Endothelial cell of umbilical vein (primary cell): ENCODE measurements at regions not wholly inside any gene's neighbourhood (a gene's known extent, or its start where the extent isn't known, plus 50 kb on each side); places are given as distances from the start of the nearest gene placed in this dataset.
"Not testable (repeated sequence)": the region's sequence is repeated elsewhere in the genome, so short reads cannot be mapped to it uniquely, and the experiment has no call there.

Experiments
- BruUV-seq: library from RNA; stranded (reverse); fragments of 400-500 nt; replicated peaks from 2 replicates; lab custom pipeline; 2021; lab: Mats Ljungman, UMichigan
- CTCF ChIA-PET: fragments of 300-600, 350-600 bp; sonication (Branson Sonifier 250); formaldehyde crosslinking; loops from one replicate; lab custom pipeline; 2021; ENCODE audit warnings: antibody characterized with exemption, inconsistent platforms; lab: Charles Lee
- POLR2A ChIA-PET: fragments of 300-600, 350-600 bp; sonication (Branson Sonifier 250); formaldehyde crosslinking; loops from one replicate; lab custom pipeline; 2021; ENCODE audit warnings: antibody characterized with exemption, inconsistent platforms; lab: Charles Lee
- DNase-seq: peaks from one replicate; pipeline ENCODE4 v3.0.0-alpha.2; 2011; ENCODE audit warnings: low read depth, low spot score
- FAIRE-seq: peaks from 2 replicates; lab custom pipeline; 2011; peaks lifted over from hg19 to GRCh38; lab: Jason Lieb, UNC
- H2AFZ ChIP-seq: 2 replicates; pipeline ENCODE4 v1.6.0; 2012; ENCODE audit warnings: low read depth, low read length, control low read depth, inconsistent platforms
- H3K27ac ChIP-seq: 2 replicates; pipeline ENCODE4 v1.5.1; 2011; ENCODE audit warnings: low read depth, mild to moderate bottlenecking, control low read depth, low read length, moderate library complexity; ENCODE audit not compliant: insufficient read depth
- H3K27me3 ChIP-seq, 2 experiments: 2 replicates each; pipeline versions ENCODE4 v1.6.0 to v1.6.1; 2011; ENCODE audit warnings: low read length in 2 of 2, mixed read lengths in 1 of 2; ENCODE audit not compliant: control insufficient read depth in 2 of 2, insufficient read depth in 2 of 2
- H3K36me3 ChIP-seq, 2 experiments: 2 replicates in 1 of 2; 3 replicates in 1 of 2; pipeline ENCODE4 v1.5.1; 2011; ENCODE audit warnings: low read length in 2 of 2, mild to moderate bottlenecking in 1 of 2, moderate library complexity in 1 of 2; ENCODE audit not compliant: control insufficient read depth in 2 of 2, insufficient read depth in 2 of 2; ENCODE audit errors: extremely low read depth in 1 of 2
- H3K4me1 ChIP-seq: 3 replicates; pipeline ENCODE4 v1.5.1; 2011; ENCODE audit warnings: mild to moderate bottlenecking, low read length; ENCODE audit not compliant: control insufficient read depth, insufficient read depth; ENCODE audit errors: extremely low read depth
- H3K4me2 ChIP-seq: 2 replicates; pipeline ENCODE4 v1.6.1; 2011; ENCODE audit warnings: low read length, control low read depth, mixed read lengths; ENCODE audit not compliant: insufficient read depth
- H3K4me3 ChIP-seq, 3 experiments: fragments of 200-600 bp in 1 of 3; sonication (generic), shearing (Covaris generic) in 1 of 3; replicated peaks in 1 of 3; 2 replicates each; pipeline ENCODE4 v1.5.1; 2011 to 2016; ENCODE audit warnings: control low read depth in 3 of 3, low read length in 3 of 3, mild to moderate bottlenecking in 2 of 3, inconsistent platforms in 1 of 3, low read depth in 1 of 3, moderate library complexity in 1 of 3; ENCODE audit not compliant: insufficient read depth in 1 of 3
- H3K79me2 ChIP-seq: 2 replicates; pipeline ENCODE4 v1.6.0; 2012; ENCODE audit warnings: low read length, inconsistent platforms; ENCODE audit not compliant: control insufficient read depth, insufficient read depth
- H3K9ac ChIP-seq: replicated peaks from 2 replicates; pipeline ENCODE3; 2011; ENCODE audit warnings: low read length, control low read depth; ENCODE audit not compliant: insufficient read depth; ENCODE audit errors: extremely low read depth
- H3K9me1 ChIP-seq: replicated peaks from 3 replicates; pipeline ENCODE4 v1.6.0; 2011; ENCODE audit warnings: mild to moderate bottlenecking, low read length; ENCODE audit not compliant: control insufficient read depth, insufficient read depth; ENCODE audit errors: extremely low read depth
- H3K9me3 ChIP-seq: replicated peaks from 2 replicates; pipeline ENCODE4 v1.5.1; 2012; ENCODE audit warnings: low read length, inconsistent platforms; ENCODE audit not compliant: control insufficient read depth, insufficient read depth
- H4K20me1 ChIP-seq: replicated peaks from 2 replicates; pipeline ENCODE3; 2011; ENCODE audit warnings: mild to moderate bottlenecking, low read length; ENCODE audit not compliant: control insufficient read depth, insufficient read depth; ENCODE audit errors: extremely low read depth
- EZH2 ChIP-seq: IDR thresholded peaks from 2 replicates; pipeline ENCODE4 v1.6.1; 2012; ENCODE audit warnings: borderline replicate concordance, low read depth, mild to moderate bottlenecking, moderate library complexity, low read length, inconsistent platforms; ENCODE audit not compliant: severe bottlenecking
- FOS ChIP-seq: IDR thresholded peaks from 2 replicates; pipeline ENCODE4 v1.6.1; 2011; ENCODE audit warnings: mild to moderate bottlenecking, low read length, moderate library complexity, borderline replicate concordance; ENCODE audit not compliant: insufficient read depth
- GATA2 ChIP-seq: IDR thresholded peaks from 2 replicates; pipeline ENCODE4 v1.7.0; 2011; ENCODE audit warnings: low read depth, mild to moderate bottlenecking, moderate library complexity, mixed read lengths, low read length; ENCODE audit not compliant: insufficient read length, insufficient read depth
- JUN ChIP-seq: IDR thresholded peaks from 2 replicates; pipeline ENCODE4 v1.6.1; 2011; ENCODE audit warnings: borderline replicate concordance, low read depth; ENCODE audit not compliant: insufficient read length, insufficient read depth
- MYC ChIP-seq: IDR thresholded peaks from one replicate; pipeline ENCODE4 v1.6.1; 2011; ENCODE audit warnings: mild to moderate bottlenecking, low read depth, low read length
- POLR2A ChIP-seq: IDR thresholded peaks from 2 replicates; pipeline ENCODE4 v1.6.1; 2012; ENCODE audit warnings: low read depth, mild to moderate bottlenecking, control low read depth, low read length
- POLR2AphosphoS5 ChIP-seq: IDR thresholded peaks from 2 replicates; pipeline ENCODE4 v1.6.1; 2012; ENCODE audit warnings: low read depth, mild to moderate bottlenecking, control low read depth, low read length, moderate library complexity; ENCODE audit not compliant: insufficient read depth
- dilution Hi-C: fragments of 300-500 bp; cut with MboI; formaldehyde crosslinking; loops from one replicate; pipeline ENCODE4 v1.15.0; 2019; ENCODE audit warnings: low sequenced_read_pairs; ENCODE audit not compliant: extremely low pct_ligation_motif_present
- intact Hi-C: fragments of 100-400 bp; cut with micrococcal nuclease; formaldehyde crosslinking; loops from one replicate; pipeline ENCODE4 v1.10.0; 2022
- TF ChIP-seq, protein P1 (sequence below), 2 donors: IDR thresholded peaks; 1 replicate in 1 of 2; 2 replicates in 1 of 2; pipeline ENCODE4 v1.5.1; 2011; ENCODE audit warnings: low read length in 2 of 2, mild to moderate bottlenecking in 2 of 2, moderate library complexity in 2 of 2, control low read depth in 1 of 2, inconsistent platforms in 1 of 2, low read depth in 1 of 2; ENCODE audit not compliant: insufficient read depth in 1 of 2; ENCODE audit errors: extremely low read depth in 1 of 2
- TF ChIP-seq, protein P2 (sequence below): IDR thresholded peaks from 2 replicates; pipeline ENCODE4 v1.6.1; 2011; ENCODE audit not compliant: insufficient read depth, insufficient read length

DNA sequence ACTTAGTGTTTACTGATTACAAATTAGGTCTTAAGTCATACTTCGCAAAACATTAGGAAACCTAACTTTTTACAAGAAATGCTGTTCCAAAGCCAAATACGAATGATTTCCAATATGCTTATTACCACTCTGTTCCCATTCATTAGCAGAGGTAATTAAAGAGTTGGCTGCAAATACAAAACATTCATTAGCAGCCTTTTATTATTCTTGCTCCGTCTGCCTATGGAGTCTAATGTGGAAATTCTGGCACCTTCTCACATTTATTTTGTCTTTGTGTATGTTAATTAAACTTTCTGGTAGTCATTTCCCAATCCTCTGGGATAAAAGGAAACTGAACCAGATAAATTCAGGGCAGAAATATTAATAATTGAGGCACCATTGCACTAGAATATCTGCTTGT is 689.0 kb downstream of the PLOD2 start:
- CTCF ChIA-PET, result no interaction called here

DNA sequence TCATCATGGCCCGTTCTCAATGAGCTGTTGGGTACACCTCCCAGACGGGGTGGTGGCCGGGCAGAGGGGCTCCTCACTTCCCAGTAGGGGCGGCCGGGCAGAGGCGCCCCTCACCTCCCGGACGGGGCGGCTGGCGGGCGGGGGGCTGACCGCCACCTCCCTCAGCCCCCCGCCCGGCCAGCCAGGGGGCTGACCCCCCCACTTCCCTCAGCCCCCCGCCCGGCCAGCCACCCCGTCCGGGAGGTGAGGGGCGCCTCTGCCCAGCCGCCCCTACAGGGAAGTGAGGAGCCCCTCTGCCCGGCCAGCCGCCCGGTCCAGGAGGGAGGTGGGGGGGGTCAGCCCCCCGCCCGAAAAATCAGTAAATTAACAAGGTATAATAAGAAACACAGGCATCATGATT is 678.2 kb downstream of the PLOD2 start:
- H3K4me1 ChIP-seq, DNase-seq, H3K9me3 ChIP-seq, H3K27me3 ChIP-seq, BruUV-seq, H3K27ac ChIP-seq, H4K20me1 ChIP-seq, H2AFZ ChIP-seq, H3K4me2 ChIP-seq, CTCF ChIA-PET, POLR2A ChIA-PET, H3K9ac ChIP-seq, FAIRE-seq, dilution Hi-C loops, intact Hi-C loops, H3K4me3 ChIP-seq, H3K36me3 ChIP-seq, H3K9me1 ChIP-seq, H3K79me2 ChIP-seq: not testable (repeated sequence)

More for the DNA sequence above, 689.0 kb downstream of the PLOD2 start:
- no peak for DNase-seq
- Histone ChIP-seq H2AFZ (no peak overlapping the region), H4K20me1 (no peaks in the 10 kb centered on the region), H3K27ac (no peak overlapping the region), H3K27me3 (no peaks in the 10 kb centered on the region), H3K4me3 (no peak overlapping the region), H3K9ac (no peak overlapping the region), H3K9me1 (no peaks in the 10 kb centered on the region), H3K36me3 (no peaks in the 10 kb centered on the region), H3K4me1 (no peaks in the 10 kb centered on the region), H3K9me3 (no peaks in the 10 kb centered on the region), H3K79me2 (no peaks in the 10 kb centered on the region), H3K4me2 (no peak overlapping the region)
- dilution Hi-C loops (no loop called here), intact Hi-C loops (no loop called here)
- no peak for TF ChIP-seq EZH2
- TF ChIP-seq, protein P1, sequence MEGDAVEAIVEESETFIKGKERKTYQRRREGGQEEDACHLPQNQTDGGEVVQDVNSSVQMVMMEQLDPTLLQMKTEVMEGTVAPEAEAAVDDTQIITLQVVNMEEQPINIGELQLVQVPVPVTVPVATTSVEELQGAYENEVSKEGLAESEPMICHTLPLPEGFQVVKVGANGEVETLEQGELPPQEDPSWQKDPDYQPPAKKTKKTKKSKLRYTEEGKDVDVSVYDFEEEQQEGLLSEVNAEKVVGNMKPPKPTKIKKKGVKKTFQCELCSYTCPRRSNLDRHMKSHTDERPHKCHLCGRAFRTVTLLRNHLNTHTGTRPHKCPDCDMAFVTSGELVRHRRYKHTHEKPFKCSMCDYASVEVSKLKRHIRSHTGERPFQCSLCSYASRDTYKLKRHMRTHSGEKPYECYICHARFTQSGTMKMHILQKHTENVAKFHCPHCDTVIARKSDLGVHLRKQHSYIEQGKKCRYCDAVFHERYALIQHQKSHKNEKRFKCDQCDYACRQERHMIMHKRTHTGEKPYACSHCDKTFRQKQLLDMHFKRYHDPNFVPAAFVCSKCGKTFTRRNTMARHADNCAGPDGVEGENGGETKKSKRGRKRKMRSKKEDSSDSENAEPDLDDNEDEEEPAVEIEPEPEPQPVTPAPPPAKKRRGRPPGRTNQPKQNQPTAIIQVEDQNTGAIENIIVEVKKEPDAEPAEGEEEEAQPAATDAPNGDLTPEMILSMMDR (IDR thresholded peaks at IDR 0.05; ENCODE audit: extremely low read depth in 1 of 2, insufficient read depth in 1 of 2, low read depth in 1 of 2, low read length in 2 of 2), result no peak
- no peak for TF ChIP-seq POLR2AphosphoS5
- TF ChIP-seq FOS, result no peak
- TF ChIP-seq MYC, result no peak
- no peak for TF ChIP-seq JUN
- TF ChIP-seq POLR2A, result no peak
- no peak for TF ChIP-seq GATA2
- TF ChIP-seq, protein P2, sequence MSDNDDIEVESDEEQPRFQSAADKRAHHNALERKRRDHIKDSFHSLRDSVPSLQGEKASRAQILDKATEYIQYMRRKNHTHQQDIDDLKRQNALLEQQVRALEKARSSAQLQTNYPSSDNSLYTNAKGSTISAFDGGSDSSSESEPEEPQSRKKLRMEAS, result no peak
- no peak for FAIRE-seq
- POLR2A ChIA-PET, result no interaction called here
- no TSS peak for BruUV-seq
